Neural cell (in vitro differentiated cells): ENCODE measurements at regions not wholly inside any gene's neighbourhood (a gene's known extent, or its start where the extent isn't known, plus 50 kb on each side); places are given as distances from the start of the nearest gene placed in this dataset.

Experiments used
- H2AFZ ChIP-seq: fragments of 200-600, 300-800 bp; sonication (generic), shearing (Covaris generic); 2 replicates; pipeline ENCODE4 v1.6.0; 2014; ENCODE audit warnings: low read depth, mild to moderate bottlenecking, antibody characterized with exemption, low read length, moderate library complexity
- H3F3A ChIP-seq: fragments of 200-600 bp; shearing (Covaris generic); 2 replicates; pipeline ENCODE4 v1.6.1; 2016; ENCODE audit warnings: mild to moderate bottlenecking, moderate library complexity, mixed read lengths, antibody characterized with exemption, low read length; ENCODE audit not compliant: insufficient read depth, poor library complexity, severe bottlenecking
- H3K27ac ChIP-seq: fragments of 200-600, 300-800 bp; sonication (generic), shearing (Covaris generic); 2 replicates; pipeline ENCODE4 v1.5.1; 2014; ENCODE audit warnings: mild to moderate bottlenecking, low read length, moderate library complexity
- H3K27me3 ChIP-seq: fragments of 300-800, 200-600 bp; sonication (generic), shearing (Covaris generic); 2 replicates; pipeline ENCODE4 v1.6.0; 2014; ENCODE audit warnings: mild to moderate bottlenecking, low read depth, low read length, moderate library complexity; ENCODE audit not compliant: insufficient read depth
- H3K36me3 ChIP-seq: fragments of 300-800, 200-600 bp; sonication (generic), shearing (Covaris generic); 2 replicates; pipeline ENCODE4 v1.5.1; 2014; ENCODE audit warnings: mild to moderate bottlenecking, antibody characterized with exemption, low read length, moderate library complexity; ENCODE audit not compliant: insufficient read depth
- H3K4me2 ChIP-seq: fragments of 300-800, 200-600 bp; sonication (generic), shearing (Covaris generic); 2 replicates; pipeline ENCODE4 v1.6.0; 2014; ENCODE audit warnings: mild to moderate bottlenecking, low read length
- H3K4me3 ChIP-seq: fragments of 300-800, 200-600 bp; sonication (generic), shearing (Covaris generic); 2 replicates; pipeline ENCODE4 v1.5.1; 2014; ENCODE audit warnings: mild to moderate bottlenecking, low read length, moderate library complexity
- H3K79me2 ChIP-seq: fragments of 200-600 bp; shearing (Covaris generic); replicated peaks from 2 replicates; pipeline ENCODE4 v1.6.0; 2014; ENCODE audit warnings: mild to moderate bottlenecking, low read length, moderate library complexity; ENCODE audit not compliant: insufficient read depth
- H3K9ac ChIP-seq: fragments of 300-800, 200-600 bp; sonication (generic), shearing (Covaris generic); 2 replicates; pipeline ENCODE4 v1.6.1; 2016; ENCODE audit warnings: mild to moderate bottlenecking, low read length, mixed read lengths
- H3K9me2 ChIP-seq: fragments of 200-600 bp; shearing (Covaris generic); 2 replicates; pipeline ENCODE4 v1.6.1; 2016; ENCODE audit warnings: mild to moderate bottlenecking, low read length, mixed read lengths; ENCODE audit not compliant: insufficient read depth
- H3K9me3 ChIP-seq: fragments of 200-600, 300-800 bp; sonication (generic), shearing (Covaris generic); 2 replicates; pipeline ENCODE4 v1.6.1; 2016; ENCODE audit warnings: mild to moderate bottlenecking, mixed run types, low read length, moderate library complexity, mixed read lengths
- H4K20me1 ChIP-seq: fragments of 200-600 bp; shearing (Covaris generic); 2 replicates; pipeline ENCODE4 v1.6.1; 2016; ENCODE audit warnings: mild to moderate bottlenecking, mixed run types; ENCODE audit not compliant: insufficient read depth
- EP300 ChIP-seq: fragments of 450-650 bp; conservative IDR thresholded peaks from 2 replicates; pipeline ENCODE4 v1.6.1; 2014; ENCODE audit warnings: antibody characterized with exemption, mild to moderate bottlenecking, moderate library complexity; ENCODE audit not compliant: poor library complexity, severe bottlenecking
- EZH2 ChIP-seq: fragments of 200-600, 300-800 bp; shearing (Covaris generic), sonication (generic); IDR thresholded peaks from 2 replicates; pipeline ENCODE4 v1.6.1; 2014; ENCODE audit warnings: antibody characterized with exemption, low read length, borderline replicate concordance, mild to moderate bottlenecking; ENCODE audit not compliant: insufficient read depth, poor library complexity, severe bottlenecking
- MXI1 ChIP-seq: fragments of 450-650 bp; conservative IDR thresholded peaks from 2 replicates; pipeline ENCODE4 v1.6.1; 2014; ENCODE audit warnings: antibody characterized with exemption, mild to moderate bottlenecking; ENCODE audit not compliant: poor library complexity, severe bottlenecking
- POLR2AphosphoS5 ChIP-seq: IDR thresholded peaks from 2 replicates; pipeline ENCODE4 v1.6.1; 2012
- RAD21 ChIP-seq: fragments of 450-650 bp; conservative IDR thresholded peaks from 2 replicates; pipeline ENCODE4 v1.6.1; 2014; ENCODE audit warnings: antibody characterized with exemption, mild to moderate bottlenecking, moderate library complexity
- SMC3 ChIP-seq: fragments of 450-650 bp; conservative IDR thresholded peaks from 2 replicates; pipeline ENCODE4 v1.6.1; 2014; ENCODE audit warnings: antibody characterized with exemption, mild to moderate bottlenecking, moderate library complexity; ENCODE audit not compliant: poor library complexity
- TAF1 ChIP-seq: IDR thresholded peaks from 2 replicates; pipeline ENCODE4 v1.6.1; 2012; ENCODE audit warnings: low read depth
- TF ChIP-seq, protein P1 (sequence below): IDR thresholded peaks from 2 replicates; pipeline ENCODE4 v1.6.1; 2012; ENCODE audit warnings: borderline replicate concordance
- TF ChIP-seq, protein P2 (sequence below): fragments of 450-650 bp; IDR thresholded peaks from 2 replicates; pipeline ENCODE4 v1.5.1; 2014; ENCODE audit warnings: antibody characterized with exemption, mild to moderate bottlenecking, moderate library complexity; ENCODE audit not compliant: poor library complexity, severe bottlenecking

DNA sequence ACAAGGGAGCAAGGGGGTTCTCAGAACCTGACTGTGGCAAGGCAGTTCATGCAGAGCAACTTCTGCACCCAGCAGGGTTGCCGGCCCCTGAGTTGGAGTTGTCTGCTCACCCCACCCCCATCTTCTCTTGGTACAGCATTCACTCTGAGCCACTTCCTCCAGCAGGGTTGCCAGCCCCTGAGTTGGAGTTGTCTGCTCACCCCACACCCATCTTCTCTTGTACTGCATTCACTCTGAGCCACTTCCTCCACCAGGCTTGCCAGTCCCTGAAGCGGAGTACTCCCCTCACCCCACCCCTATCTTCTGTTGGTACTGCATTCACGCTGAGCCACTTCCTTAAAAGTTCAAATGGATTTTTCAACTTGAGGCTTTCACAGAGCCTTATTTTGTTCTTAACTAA is 79.7 kb upstream of the SYNDIG1 start:
- no peaks in the 10 kb centered on the region for H4K20me1 ChIP-seq
- no peaks in the 10 kb centered on the region for H3K27me3 ChIP-seq
- no peak overlapping the region for H2AFZ ChIP-seq
- H3K9me2 ChIP-seq: no peaks in the 10 kb centered on the region
- no peaks in the 10 kb centered on the region for H3K79me2 ChIP-seq
- no peak overlapping the region for H3K4me2 ChIP-seq
- H3K9ac ChIP-seq: no peak overlapping the region
- no peak overlapping the region for H3K27ac ChIP-seq
- TF ChIP-seq, protein P1, sequence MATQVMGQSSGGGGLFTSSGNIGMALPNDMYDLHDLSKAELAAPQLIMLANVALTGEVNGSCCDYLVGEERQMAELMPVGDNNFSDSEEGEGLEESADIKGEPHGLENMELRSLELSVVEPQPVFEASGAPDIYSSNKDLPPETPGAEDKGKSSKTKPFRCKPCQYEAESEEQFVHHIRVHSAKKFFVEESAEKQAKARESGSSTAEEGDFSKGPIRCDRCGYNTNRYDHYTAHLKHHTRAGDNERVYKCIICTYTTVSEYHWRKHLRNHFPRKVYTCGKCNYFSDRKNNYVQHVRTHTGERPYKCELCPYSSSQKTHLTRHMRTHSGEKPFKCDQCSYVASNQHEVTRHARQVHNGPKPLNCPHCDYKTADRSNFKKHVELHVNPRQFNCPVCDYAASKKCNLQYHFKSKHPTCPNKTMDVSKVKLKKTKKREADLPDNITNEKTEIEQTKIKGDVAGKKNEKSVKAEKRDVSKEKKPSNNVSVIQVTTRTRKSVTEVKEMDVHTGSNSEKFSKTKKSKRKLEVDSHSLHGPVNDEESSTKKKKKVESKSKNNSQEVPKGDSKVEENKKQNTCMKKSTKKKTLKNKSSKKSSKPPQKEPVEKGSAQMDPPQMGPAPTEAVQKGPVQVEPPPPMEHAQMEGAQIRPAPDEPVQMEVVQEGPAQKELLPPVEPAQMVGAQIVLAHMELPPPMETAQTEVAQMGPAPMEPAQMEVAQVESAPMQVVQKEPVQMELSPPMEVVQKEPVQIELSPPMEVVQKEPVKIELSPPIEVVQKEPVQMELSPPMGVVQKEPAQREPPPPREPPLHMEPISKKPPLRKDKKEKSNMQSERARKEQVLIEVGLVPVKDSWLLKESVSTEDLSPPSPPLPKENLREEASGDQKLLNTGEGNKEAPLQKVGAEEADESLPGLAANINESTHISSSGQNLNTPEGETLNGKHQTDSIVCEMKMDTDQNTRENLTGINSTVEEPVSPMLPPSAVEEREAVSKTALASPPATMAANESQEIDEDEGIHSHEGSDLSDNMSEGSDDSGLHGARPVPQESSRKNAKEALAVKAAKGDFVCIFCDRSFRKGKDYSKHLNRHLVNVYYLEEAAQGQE: no peak
- TF ChIP-seq MXI1 (no peak), RAD21 (no peak), EP300 (no peak), EZH2 (no peak), TAF1 (no peak), POLR2AphosphoS5 (no peak), SMC3 (no peak)
- TF ChIP-seq, protein P2, sequence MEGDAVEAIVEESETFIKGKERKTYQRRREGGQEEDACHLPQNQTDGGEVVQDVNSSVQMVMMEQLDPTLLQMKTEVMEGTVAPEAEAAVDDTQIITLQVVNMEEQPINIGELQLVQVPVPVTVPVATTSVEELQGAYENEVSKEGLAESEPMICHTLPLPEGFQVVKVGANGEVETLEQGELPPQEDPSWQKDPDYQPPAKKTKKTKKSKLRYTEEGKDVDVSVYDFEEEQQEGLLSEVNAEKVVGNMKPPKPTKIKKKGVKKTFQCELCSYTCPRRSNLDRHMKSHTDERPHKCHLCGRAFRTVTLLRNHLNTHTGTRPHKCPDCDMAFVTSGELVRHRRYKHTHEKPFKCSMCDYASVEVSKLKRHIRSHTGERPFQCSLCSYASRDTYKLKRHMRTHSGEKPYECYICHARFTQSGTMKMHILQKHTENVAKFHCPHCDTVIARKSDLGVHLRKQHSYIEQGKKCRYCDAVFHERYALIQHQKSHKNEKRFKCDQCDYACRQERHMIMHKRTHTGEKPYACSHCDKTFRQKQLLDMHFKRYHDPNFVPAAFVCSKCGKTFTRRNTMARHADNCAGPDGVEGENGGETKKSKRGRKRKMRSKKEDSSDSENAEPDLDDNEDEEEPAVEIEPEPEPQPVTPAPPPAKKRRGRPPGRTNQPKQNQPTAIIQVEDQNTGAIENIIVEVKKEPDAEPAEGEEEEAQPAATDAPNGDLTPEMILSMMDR: no peak
- no peak overlapping the region for H3K4me3 ChIP-seq
- H3K9me3 ChIP-seq: no peaks in the 10 kb centered on the region
- H3F3A ChIP-seq: no peaks in the 10 kb centered on the region
- H3K36me3 ChIP-seq: no peaks in the 10 kb centered on the region

DNA sequence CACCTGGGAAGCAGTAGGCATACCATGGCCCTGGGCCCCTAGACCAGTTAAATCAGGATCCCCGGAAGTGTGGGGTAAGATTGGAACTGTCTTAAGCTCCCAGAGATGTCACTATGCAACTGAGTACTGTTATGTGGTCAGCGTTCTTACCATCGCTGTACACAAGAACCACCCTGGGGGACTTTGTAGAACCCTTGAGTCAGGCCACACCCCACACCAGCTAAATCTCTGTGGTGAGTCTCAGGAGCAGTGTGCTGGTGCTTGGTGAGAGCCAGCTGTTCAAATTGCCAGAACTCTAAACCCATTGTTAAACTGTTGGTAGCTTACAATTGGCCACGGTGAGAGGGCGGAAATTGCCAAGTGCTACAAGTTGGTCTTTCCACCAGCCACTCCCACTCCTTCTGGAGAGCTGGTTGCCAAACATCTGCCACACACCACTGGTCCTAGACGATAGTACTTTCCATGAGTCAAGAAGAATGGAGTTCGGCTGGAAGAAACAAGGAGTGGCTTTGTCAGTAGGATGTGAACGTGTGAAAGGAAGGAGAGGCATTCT is 80.5 kb upstream of the SYNDIG1 start:
- H3K4me3 ChIP-seq: no peak overlapping the region
- no peak for TF ChIP-seq TAF1
- TF ChIP-seq, protein P2: no peak
- no peak for TF ChIP-seq EZH2
- TF ChIP-seq MXI1: no peak
- no peak for TF ChIP-seq EP300
- TF ChIP-seq RAD21: no peak
- TF ChIP-seq, protein P1: no peak
- TF ChIP-seq POLR2AphosphoS5: no peak
- no peak for TF ChIP-seq SMC3
- H3K27me3 ChIP-seq: no peaks in the 10 kb centered on the region
- no peaks in the 10 kb centered on the region for H3K9me3 ChIP-seq
- no peak overlapping the region for H2AFZ ChIP-seq
- no peaks in the 10 kb centered on the region for H3F3A ChIP-seq
- H3K79me2 ChIP-seq: no peaks in the 10 kb centered on the region
- H3K4me2 ChIP-seq: no peak overlapping the region
- no peak overlapping the region for H3K27ac ChIP-seq
- H3K36me3 ChIP-seq: no peaks in the 10 kb centered on the region
- H3K9ac ChIP-seq: no peak overlapping the region
- no peaks in the 10 kb centered on the region for H4K20me1 ChIP-seq
- no peaks in the 10 kb centered on the region for H3K9me2 ChIP-seq
